OCI-LY1 (cell line): ENCODE measurements at regions not wholly inside any gene's neighbourhood (a gene's known extent, or its start where the extent isn't known, plus 50 kb on each side); places are given as distances from the start of the nearest gene placed in this dataset.

Experiments
- H2AFZ ChIP-seq: fragments of 200-600 bp; sonication (generic), shearing (Covaris generic); 2 replicates; pipeline ENCODE4 v1.6.0; 2014; ENCODE audit warnings: antibody characterized with exemption, mild to moderate bottlenecking, low read length
- H3F3A ChIP-seq: fragments of 200-600 bp; sonication (generic), shearing (Covaris generic); 2 replicates; pipeline ENCODE4 v1.6.0; 2014; ENCODE audit warnings: mild to moderate bottlenecking, antibody characterized with exemption, low read length, moderate library complexity; ENCODE audit not compliant: insufficient read depth
- H3K27ac ChIP-seq: fragments of 200-600 bp; sonication (generic); 2 replicates; pipeline ENCODE4 v1.5.1; 2014; ENCODE audit warnings: low read length, mixed run types, mild to moderate bottlenecking, low read depth; ENCODE audit not compliant: poor library complexity, severe bottlenecking
- H3K27me3 ChIP-seq: fragments of 200-600 bp; sonication (generic); 2 replicates; pipeline ENCODE4 v1.6.0; 2014; ENCODE audit warnings: antibody characterized with exemption, mild to moderate bottlenecking, low read length, moderate library complexity; ENCODE audit not compliant: insufficient read depth
- H3K36me3 ChIP-seq: fragments of 200-600 bp; sonication (generic); 2 replicates; pipeline ENCODE4 v1.6.1; 2014; ENCODE audit warnings: mild to moderate bottlenecking, antibody characterized with exemption, low read length, moderate library complexity, mixed read lengths; ENCODE audit not compliant: insufficient read depth
- H3K4me1 ChIP-seq: fragments of 200-600 bp; sonication (generic); 2 replicates; pipeline ENCODE4 v1.5.1; 2014; ENCODE audit warnings: mild to moderate bottlenecking, low read length, moderate library complexity; ENCODE audit not compliant: insufficient read depth, severe bottlenecking
- H3K4me2 ChIP-seq: fragments of 200-600 bp; sonication (generic), shearing (Covaris generic); 2 replicates; pipeline ENCODE4 v1.6.1; 2014; ENCODE audit warnings: low read length
- H3K4me3 ChIP-seq: fragments of 200-600 bp; sonication (generic); 2 replicates; pipeline ENCODE4 v1.5.1; 2014; ENCODE audit warnings: low read length, low read depth, mild to moderate bottlenecking, mixed read lengths; ENCODE audit not compliant: poor library complexity, severe bottlenecking
- H3K79me2 ChIP-seq: fragments of 200-600 bp; shearing (Covaris generic); 2 replicates; pipeline ENCODE4 v1.6.1; 2016; ENCODE audit warnings: mixed run types, low read length, mixed read lengths; ENCODE audit not compliant: insufficient read depth
- H3K9ac ChIP-seq: fragments of 200-600 bp; sonication (generic), shearing (Covaris generic); 2 replicates; pipeline ENCODE4 v1.6.1; 2014; ENCODE audit warnings: mild to moderate bottlenecking, low read length, mixed read lengths
- H3K9me2 ChIP-seq: fragments of 200-600 bp; sonication (generic), shearing (Covaris generic); 2 replicates; pipeline ENCODE4 v1.6.1; 2014; ENCODE audit warnings: low read depth, mild to moderate bottlenecking, low read length, mixed read lengths
- H3K9me3 ChIP-seq: fragments of 200-600 bp; shearing (Covaris generic); 2 replicates; pipeline ENCODE4 v1.6.1; 2014; ENCODE audit warnings: low read length, mixed read lengths
- H4K20me1 ChIP-seq: fragments of 200-600 bp; sonication (generic), shearing (Covaris generic); 2 replicates; pipeline ENCODE4 v1.6.0; 2016; ENCODE audit warnings: mild to moderate bottlenecking, low read length; ENCODE audit not compliant: insufficient read depth
- EZH2 ChIP-seq: fragments of 200-600 bp; sonication (generic), shearing (Covaris generic); IDR thresholded peaks from 2 replicates; pipeline ENCODE4 v1.8.0; 2017; ENCODE audit warnings: borderline replicate concordance, mixed run types, mild to moderate bottlenecking, antibody characterized with exemption, low read length, moderate library complexity, mixed read lengths
- TF ChIP-seq, protein P1 (sequence below): fragments of 200-600 bp; sonication (generic), shearing (Covaris generic); IDR thresholded peaks from 2 replicates; pipeline ENCODE4 v1.5.1; 2017; ENCODE audit warnings: mild to moderate bottlenecking, antibody characterized with exemption, low read length, moderate library complexity, mixed read lengths

DNA sequence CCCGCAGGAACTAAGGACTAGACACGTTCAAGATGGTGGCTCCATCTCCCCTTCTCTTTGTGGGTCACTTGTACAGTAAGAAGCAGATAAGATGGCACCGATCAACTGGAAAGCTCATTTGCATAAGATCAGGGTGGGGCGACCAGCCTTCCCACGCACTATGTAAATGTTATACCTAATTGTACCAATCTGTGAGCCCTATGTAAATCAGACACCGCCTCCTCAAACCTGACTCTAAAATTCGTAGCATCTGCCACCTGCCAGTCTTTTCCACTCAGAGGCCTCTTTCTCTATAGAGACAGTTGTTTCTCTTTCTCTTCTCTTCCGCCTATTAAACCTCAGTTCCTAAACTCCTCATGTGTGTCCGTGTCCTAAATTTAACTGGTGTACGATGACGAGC lies 324.5 kb downstream of the PHF14 start:
- Histone ChIP-seq H3K9me2 (no peaks in the 10 kb centered on the region), H3K9ac (no peak overlapping the region), H3K27ac (no peak overlapping the region), H3K36me3 (no peaks in the 10 kb centered on the region), H3K9me3 (no peaks in the 10 kb centered on the region), H3K4me2 (no peak overlapping the region), H3K79me2 (no peaks in the 10 kb centered on the region), H2AFZ (no peak overlapping the region), H3F3A (no peaks in the 10 kb centered on the region), H3K4me3 (no peak overlapping the region), H4K20me1 (no peaks in the 10 kb centered on the region), H3K27me3 (no peaks in the 10 kb centered on the region), H3K4me1 (no peaks in the 10 kb centered on the region)
- TF ChIP-seq, protein P1, sequence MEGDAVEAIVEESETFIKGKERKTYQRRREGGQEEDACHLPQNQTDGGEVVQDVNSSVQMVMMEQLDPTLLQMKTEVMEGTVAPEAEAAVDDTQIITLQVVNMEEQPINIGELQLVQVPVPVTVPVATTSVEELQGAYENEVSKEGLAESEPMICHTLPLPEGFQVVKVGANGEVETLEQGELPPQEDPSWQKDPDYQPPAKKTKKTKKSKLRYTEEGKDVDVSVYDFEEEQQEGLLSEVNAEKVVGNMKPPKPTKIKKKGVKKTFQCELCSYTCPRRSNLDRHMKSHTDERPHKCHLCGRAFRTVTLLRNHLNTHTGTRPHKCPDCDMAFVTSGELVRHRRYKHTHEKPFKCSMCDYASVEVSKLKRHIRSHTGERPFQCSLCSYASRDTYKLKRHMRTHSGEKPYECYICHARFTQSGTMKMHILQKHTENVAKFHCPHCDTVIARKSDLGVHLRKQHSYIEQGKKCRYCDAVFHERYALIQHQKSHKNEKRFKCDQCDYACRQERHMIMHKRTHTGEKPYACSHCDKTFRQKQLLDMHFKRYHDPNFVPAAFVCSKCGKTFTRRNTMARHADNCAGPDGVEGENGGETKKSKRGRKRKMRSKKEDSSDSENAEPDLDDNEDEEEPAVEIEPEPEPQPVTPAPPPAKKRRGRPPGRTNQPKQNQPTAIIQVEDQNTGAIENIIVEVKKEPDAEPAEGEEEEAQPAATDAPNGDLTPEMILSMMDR: no peak
- no peak for TF ChIP-seq EZH2

DNA sequence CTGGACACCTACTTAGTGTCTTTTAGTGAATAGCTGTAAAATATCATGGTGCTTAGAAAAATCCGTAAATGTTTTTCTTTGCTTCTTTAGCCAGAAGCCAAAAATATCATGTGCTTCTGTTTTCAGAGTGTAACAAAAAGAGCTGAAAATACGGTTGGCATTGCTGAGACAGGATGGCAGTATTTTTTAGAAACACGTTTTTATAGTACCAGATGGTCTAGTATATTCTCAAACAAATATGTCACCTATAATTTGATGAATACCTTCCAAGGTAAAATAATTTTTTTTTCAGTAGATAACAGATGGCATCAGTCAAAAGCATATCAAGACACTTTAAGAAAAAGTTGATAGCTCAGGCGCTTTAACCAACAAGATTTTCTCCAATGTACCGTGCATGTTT lies 326.6 kb downstream of the PHF14 start:
- H4K20me1 ChIP-seq: no peaks in the 10 kb centered on the region
- no peaks in the 10 kb centered on the region for H3K9me2 ChIP-seq
- H3K4me2 ChIP-seq: no peak overlapping the region
- TF ChIP-seq EZH2: no peak
- TF ChIP-seq, protein P1: no peak
- H3K27ac ChIP-seq: no peak overlapping the region
- no peaks in the 10 kb centered on the region for H3K79me2 ChIP-seq
- H3K36me3 ChIP-seq: no peaks in the 10 kb centered on the region
- H3K27me3 ChIP-seq: no peaks in the 10 kb centered on the region
- no peaks in the 10 kb centered on the region for H3K9me3 ChIP-seq
- no peak overlapping the region for H3K9ac ChIP-seq
- H2AFZ ChIP-seq: no peak overlapping the region
- no peak overlapping the region for H3K4me3 ChIP-seq
- no peaks in the 10 kb centered on the region for H3F3A ChIP-seq
- no peaks in the 10 kb centered on the region for H3K4me1 ChIP-seq

DNA sequence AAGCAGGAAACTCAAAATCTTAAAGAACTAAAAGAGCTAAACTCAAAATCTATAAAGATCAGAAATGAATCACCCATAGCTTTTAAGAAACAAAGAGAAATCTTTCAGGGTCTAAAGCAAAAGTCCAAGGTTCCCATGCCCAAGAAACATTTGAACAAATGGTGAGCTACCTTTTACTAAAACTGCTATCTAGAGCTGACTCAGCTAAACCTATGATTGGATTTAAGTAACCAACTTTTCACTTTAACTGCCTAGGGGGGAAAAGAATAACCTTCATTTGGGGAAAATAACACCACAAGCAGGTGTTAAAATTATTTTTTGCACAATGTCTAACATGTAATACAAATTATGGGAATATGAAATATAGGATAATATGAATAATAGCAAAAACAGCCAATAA lies 328.4 kb downstream of the PHF14 start:
- Histone ChIP-seq H3F3A (no peaks in the 10 kb centered on the region), H3K9me2 (no peaks in the 10 kb centered on the region)

More for the DNA sequence above, 328.4 kb downstream of the PHF14 start:
- H3K9ac ChIP-seq: no peak overlapping the region
- no peak for TF ChIP-seq EZH2
- TF ChIP-seq, protein P1: no peak
- no peaks in the 10 kb centered on the region for H3K36me3 ChIP-seq
- no peaks in the 10 kb centered on the region for H3K79me2 ChIP-seq
- no peaks in the 10 kb centered on the region for H3K27me3 ChIP-seq
- no peaks in the 10 kb centered on the region for H3K4me1 ChIP-seq
- no peak overlapping the region for H3K27ac ChIP-seq
- H4K20me1 ChIP-seq: no peaks in the 10 kb centered on the region
- H2AFZ ChIP-seq: no peak overlapping the region
- H3K4me3 ChIP-seq: no peak overlapping the region
- no peak overlapping the region for H3K4me2 ChIP-seq
- H3K9me3 ChIP-seq: no peaks in the 10 kb centered on the region
